ENCODE measurements at regions not wholly inside any gene's neighbourhood (a gene's known extent, or its start where the extent isn't known, plus 50 kb on each side); places are given as distances from the start of the nearest gene placed in this dataset.

- in situ Hi-C loops (cut with HindIII; ENCODE audit: low sequenced_read_pairs) = no loop called here
These were observed 209.5 kb upstream of the SLC10A2 start for GRCh38 chr13:103275722-103276121.

- in situ Hi-C loops (cut with HindIII; ENCODE audit: low sequenced_read_pairs) = no loop called here
These were observed 208.9 kb upstream of the SLC10A2 start for GRCh38 chr13:103275081-103275480.

GRCh38 chr13:103273825-103274224 lies 207.6 kb upstream of the SLC10A2 start:
- in situ Hi-C loops (cut with HindIII; ENCODE audit: low sequenced_read_pairs) = no loop called here

- in situ Hi-C loops (cut with HindIII; ENCODE audit: low sequenced_read_pairs) = no loop called here
These were observed 206.6 kb upstream of the SLC10A2 start for GRCh38 chr13:103272770-103273169.

- in situ Hi-C loops (cut with HindIII; ENCODE audit: low sequenced_read_pairs) = no loop called here
These were observed 197.2 kb upstream of the SLC10A2 start for GRCh38 chr13:103263448-103263847.

- in situ Hi-C loops (cut with HindIII; ENCODE audit: low sequenced_read_pairs) = no loop called here
These were observed 189.5 kb upstream of the SLC10A2 start for GRCh38 chr13:103255587-103256301.

GRCh38 chr13:103250071-103250470 lies 183.9 kb upstream of the SLC10A2 start:
- in situ Hi-C loops (cut with HindIII; ENCODE audit: low sequenced_read_pairs) = no loop called here

GRCh38 chr13:103246581-103247200 lies 180.5 kb upstream of the SLC10A2 start:
- in situ Hi-C loops (cut with HindIII; ENCODE audit: low sequenced_read_pairs) = no loop called here

GRCh38 chr13:103243495-103243894 lies 177.3 kb upstream of the SLC10A2 start:
- in situ Hi-C loops (cut with HindIII; ENCODE audit: low sequenced_read_pairs) = no loop called here

GRCh38 chr13:103238441-103238840 lies 172.2 kb upstream of the SLC10A2 start:
- in situ Hi-C loops (cut with HindIII; ENCODE audit: low sequenced_read_pairs) = no loop called here

- in situ Hi-C loops (cut with HindIII; ENCODE audit: low sequenced_read_pairs) = no loop called here
These were observed 170.0 kb upstream of the SLC10A2 start for GRCh38 chr13:103236213-103236612.

- in situ Hi-C loops (cut with HindIII; ENCODE audit: low sequenced_read_pairs) = no loop called here
These were observed 163.5 kb upstream of the SLC10A2 start for GRCh38 chr13:103229674-103230073.

GRCh38 chr13:103224804-103225203 lies 158.6 kb upstream of the SLC10A2 start:
- in situ Hi-C loops (cut with HindIII; ENCODE audit: low sequenced_read_pairs) = no loop called here

GRCh38 chr13:103222683-103223082 lies 156.5 kb upstream of the SLC10A2 start:
- in situ Hi-C loops (cut with HindIII; ENCODE audit: low sequenced_read_pairs) = no loop called here

- in situ Hi-C loops (cut with HindIII; ENCODE audit: low sequenced_read_pairs) = no loop called here
These were observed 152.0 kb upstream of the SLC10A2 start for GRCh38 chr13:103218253-103218652.

- in situ Hi-C loops (cut with HindIII; ENCODE audit: low sequenced_read_pairs) = no loop called here
These were observed 146.9 kb upstream of the SLC10A2 start for GRCh38 chr13:103213152-103213551.

GRCh38 chr13:103210348-103210747 lies 144.1 kb upstream of the SLC10A2 start:
- in situ Hi-C loops (cut with HindIII; ENCODE audit: low sequenced_read_pairs) = no loop called here

GRCh38 chr13:103203735-103204330 lies 137.6 kb upstream of the SLC10A2 start:
- in situ Hi-C loops (cut with HindIII; ENCODE audit: low sequenced_read_pairs) = no loop called here

- in situ Hi-C loops (cut with HindIII; ENCODE audit: low sequenced_read_pairs) = no loop called here
These were observed 134.1 kb upstream of the SLC10A2 start for GRCh38 chr13:103200118-103200885.

GRCh38 chr13:103199380-103200088 lies 133.3 kb upstream of the SLC10A2 start:
- in situ Hi-C loops (cut with HindIII; ENCODE audit: low sequenced_read_pairs) = no loop called here

- in situ Hi-C loops (cut with HindIII; ENCODE audit: low sequenced_read_pairs) = no loop called here
These were observed 130.1 kb upstream of the SLC10A2 start for GRCh38 chr13:103196356-103196755.

Measured in DLD1 (cell line).